ENCODE measurements at regions not wholly inside any gene's neighbourhood (a gene's known extent, or its start where the extent isn't known, plus 50 kb on each side); places are given as distances from the start of the nearest gene placed in this dataset.

DNA sequence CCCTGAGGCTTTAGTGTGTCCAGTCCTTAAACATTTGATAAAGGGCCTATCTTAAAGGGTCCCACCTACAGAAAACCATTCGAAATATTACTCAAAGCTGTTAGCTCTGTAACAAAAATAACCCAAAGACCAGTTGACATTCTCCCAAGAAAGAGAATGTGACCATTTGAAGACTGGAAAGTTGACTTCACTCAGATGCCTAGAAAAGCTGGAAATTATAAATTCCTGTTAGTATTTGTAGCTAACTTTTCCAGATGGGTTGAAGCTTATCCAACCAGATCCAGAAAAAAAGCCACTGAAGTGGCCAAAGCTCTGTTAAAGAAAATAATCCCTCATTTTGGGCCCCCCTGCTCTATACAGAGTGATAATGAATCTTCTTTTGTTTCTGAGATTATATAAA lies 408.4 kb downstream of the PLOD2 start:
- DNase-seq: no peak

DNA sequence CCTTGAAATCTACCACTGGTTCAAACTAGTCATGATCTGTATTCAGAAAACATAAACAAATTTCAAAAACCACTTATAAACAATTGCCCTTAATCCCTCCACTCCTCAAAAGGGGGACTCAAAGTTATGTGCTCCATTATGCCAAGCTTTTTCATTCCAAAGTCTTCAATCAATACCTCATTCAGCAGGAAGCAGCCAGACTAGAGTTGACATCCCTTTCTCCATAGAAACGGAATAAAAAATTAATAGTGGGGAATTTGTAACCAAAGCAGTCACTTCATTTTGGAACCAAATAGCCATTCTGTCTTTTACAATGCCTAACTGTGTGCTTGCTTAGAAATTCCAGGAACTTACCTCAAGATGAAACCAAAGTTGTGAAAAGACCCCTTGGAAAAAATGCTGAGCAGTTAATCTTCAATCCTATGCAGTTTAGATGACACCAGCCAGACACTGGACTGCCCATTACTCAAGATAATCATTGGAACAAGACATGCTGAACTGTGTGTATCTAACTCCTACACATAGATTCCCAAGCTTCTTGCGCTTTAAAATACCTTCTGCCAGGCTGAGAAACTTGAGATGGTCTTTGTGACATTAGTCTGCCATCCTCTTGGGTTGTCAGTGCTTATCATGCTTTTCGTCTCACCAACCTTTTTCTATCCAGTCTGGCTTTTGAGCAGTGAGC lies 406.2 kb downstream of the PLOD2 start:
- DNase-seq: no peak

- no peak for DNase-seq
Observed at GRCh38 chr3:145760036-145760435, 400.9 kb downstream of the PLOD2 start.

GRCh38 chr3:145767909-145768308 lies 393.1 kb downstream of the PLOD2 start:
- DNase-seq: peak in 1 of 4 experiments; percentile 1

DNA sequence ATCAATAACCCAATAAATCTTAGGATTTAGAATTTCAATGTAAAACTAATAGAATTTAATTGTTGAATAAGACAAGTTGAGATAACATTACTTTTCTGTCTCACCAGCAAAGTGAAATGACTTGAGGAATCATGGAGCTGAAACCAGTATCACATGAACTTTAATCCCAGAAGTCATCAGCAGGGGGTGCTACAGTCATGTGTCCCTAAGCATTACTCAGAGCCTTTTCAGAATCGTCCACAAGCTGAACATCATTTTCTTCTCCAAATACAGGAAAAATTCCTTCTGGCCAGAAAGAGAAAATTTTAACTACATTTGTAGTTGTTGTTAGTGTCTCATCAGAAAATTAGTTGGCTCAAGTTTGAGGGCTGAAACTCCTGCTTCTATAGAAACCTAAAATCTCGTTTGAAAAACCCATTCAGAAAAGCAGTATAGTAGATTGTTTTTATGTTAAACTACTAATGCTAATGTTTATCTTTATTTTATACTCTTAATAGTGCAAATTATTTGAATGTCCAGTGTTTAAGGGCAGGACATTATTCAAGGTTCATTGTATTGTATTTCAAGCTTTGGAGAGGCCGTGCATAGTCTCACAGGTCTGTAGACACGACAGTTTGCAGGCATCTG lies 384.1 kb downstream of the PLOD2 start:
- DNase-seq: peak; percentile 30 to 53 (median 40)

GRCh38 chr3:145780301-145780700 lies 380.7 kb downstream of the PLOD2 start:
- no peak for DNase-seq

- DNase-seq: no peak
Observed at GRCh38 chr3:145785668-145786067, 375.3 kb downstream of the PLOD2 start.

GRCh38 chr3:145798007-145798406 lies 363.0 kb downstream of the PLOD2 start:
- DNase-seq: no peak

- DNase-seq: no peak
Observed at GRCh38 chr3:145798696-145799537, 362.1 kb downstream of the PLOD2 start.

DNA sequence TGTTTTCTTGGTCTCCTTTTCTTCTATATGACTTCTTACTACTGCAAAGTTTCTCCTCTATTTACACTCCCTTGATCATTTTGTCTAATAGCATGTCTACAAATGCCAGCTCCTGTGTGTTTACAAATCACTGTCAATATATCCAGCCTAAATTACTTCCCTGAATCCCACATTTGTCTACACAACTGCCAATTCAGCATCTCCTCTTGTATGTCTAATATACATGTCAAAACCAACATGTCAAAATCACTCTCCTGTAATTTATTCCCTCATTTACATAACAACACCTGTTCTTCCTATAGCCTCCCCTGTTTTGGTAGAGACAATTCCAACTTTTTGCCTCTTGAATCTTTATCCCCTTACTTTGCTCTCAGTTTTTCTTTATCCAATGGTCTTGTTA lies 359.3 kb downstream of the PLOD2 start:
- no peak for DNase-seq

GRCh38 chr3:145807990-145808389 lies 353.0 kb downstream of the PLOD2 start:
- no peak for DNase-seq

DNA sequence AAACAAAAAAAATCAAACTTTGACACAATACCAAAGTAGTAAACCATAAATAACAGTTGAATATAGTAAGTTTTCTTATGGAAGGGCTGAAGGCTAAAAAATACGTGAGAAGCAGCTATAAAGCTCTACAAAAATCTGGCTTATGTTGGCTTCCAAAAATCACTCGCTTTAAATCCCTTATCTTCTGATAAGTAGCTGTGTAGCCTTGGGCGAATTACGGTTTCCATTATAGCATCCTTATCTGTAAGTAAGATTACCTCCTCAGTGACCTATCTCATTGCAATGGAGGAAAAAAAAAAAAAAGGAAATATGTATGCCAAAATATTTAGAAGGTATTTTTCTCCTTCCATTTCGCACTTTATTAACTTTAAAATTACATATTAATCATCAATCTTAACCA lies 348.6 kb downstream of the PLOD2 start:
- DNase-seq: no peak

- no peak for DNase-seq
Observed at GRCh38 chr3:145815707-145816413, 345.1 kb downstream of the PLOD2 start.

GRCh38 chr3:145817870-145818483 lies 343.0 kb downstream of the PLOD2 start:
- DNase-seq: no peak

DNA sequence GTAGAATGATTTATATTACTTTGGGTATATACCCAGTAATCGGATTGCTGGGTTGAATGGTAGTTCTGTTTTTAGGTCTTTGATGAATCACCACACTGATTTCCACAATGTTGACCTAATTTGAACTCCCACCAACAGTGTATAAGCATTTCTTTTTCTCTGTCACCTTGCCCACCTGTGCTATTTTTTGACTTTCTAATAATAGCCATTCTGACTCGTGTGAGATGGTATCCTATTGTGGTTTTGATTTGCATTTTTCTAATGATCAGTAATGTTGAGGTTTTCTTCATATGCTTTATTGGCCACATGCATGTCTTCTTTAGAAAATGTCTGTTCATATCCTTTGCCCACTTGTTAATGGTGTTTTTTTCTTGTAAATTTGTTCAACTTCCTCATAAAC lies 340.8 kb downstream of the PLOD2 start:
- DNase-seq: no peak

DNA sequence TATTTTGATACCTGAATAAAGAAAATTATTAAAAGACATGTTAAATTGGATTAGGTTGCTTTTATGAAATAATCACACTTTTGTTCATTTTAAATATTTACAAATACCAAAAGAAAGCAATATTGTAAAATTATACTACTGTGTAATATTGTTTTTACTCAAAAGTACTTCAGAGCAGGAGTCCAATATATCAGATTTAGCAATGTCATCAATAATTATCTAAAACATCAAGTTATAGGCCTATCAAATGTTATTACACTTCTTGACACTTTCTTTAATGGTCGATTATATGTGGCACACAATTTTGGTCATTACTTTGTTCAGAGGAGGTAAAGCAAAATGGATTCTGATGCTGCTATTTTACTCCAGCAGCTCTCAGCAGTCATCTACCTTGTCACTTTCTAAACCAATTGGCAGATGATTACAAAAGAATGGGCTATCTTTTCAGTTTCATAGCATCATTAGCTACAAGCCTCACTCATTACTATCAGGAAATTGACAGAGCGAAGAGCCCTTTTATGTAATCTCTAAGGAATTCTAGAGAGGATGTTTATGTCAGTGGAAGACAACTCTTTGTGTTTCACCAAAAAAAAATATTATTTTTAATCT lies 318.6 kb downstream of the PLOD2 start:
- no peak for DNase-seq

DNA sequence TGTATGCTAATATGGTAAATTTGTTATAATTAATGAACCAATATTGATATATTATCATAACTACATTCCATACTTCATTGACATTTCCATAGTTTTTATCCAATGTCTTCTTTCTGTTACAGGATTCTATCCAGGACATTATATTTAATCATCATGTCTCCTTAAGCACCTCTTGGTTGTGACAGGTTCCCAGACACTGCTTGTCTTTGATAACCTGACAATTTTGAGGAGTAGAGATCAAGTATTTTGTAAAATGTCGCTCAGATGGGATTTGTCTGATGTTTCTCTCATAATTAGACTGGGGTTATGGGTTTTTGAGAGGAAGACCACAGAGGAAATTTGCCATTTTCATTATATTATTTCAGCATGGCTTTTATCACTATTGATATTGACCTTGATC lies 317.4 kb downstream of the PLOD2 start:
- DNase-seq: no peak

DNA sequence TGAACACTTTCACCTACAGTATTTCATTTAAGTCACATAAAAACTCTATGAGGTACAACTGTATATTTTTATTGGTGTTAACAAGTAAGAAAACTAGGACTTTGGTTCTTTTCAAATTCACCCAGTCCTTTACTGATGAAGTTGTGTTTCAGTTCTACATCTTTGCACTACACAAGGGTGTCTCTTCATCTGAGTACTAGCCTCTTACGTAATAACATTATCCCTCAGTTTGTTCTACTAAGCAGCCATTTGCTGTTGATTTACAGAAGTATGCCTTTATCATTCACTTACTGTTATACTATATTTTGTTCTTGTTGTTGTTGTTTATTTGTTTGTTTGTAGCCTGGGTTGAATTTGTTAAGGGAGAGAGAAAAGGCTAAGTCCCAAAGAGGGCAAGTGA lies 311.9 kb downstream of the PLOD2 start:
- DNase-seq: no peak

DNA sequence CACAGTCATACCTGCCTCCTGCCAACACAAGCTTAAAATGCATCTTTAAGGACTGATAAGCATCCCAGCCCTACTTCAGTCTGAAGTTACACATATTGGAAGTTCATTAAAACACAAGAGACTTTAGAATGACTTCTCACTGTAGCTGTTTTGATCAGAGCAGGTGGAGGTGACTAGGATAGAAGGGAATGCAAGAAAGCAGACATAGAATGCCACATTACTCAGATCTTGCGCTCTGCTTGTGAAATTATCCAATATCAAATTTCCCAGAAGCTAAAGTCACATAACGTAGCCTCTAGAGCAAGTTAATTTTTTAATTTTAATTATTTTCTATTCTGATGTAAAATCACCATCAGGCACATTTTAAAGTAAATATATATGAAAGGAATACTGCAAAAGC lies 306.5 kb downstream of the PLOD2 start:
- DNase-seq: no peak

GRCh38 chr3:145857956-145858355 lies 303.0 kb downstream of the PLOD2 start:
- no peak for DNase-seq

DNA sequence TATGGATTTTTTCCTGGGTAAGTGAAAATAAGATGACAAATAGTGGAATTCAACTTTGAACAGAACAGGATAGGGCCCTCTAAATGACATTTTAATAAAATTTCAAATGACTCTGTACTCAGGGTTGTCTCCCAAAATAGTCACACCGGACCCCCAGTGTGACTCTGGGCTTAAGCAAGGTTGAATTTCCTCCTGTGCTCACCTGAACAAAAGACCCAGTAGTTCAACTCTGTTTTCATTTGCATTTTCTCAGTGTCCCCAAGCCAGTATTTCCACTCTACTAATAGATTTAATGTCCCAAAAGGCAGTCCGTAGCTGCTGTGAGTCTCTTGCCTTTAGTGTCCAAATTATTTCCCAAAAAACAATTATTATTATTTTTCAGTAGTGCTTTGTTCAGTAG lies 296.6 kb downstream of the PLOD2 start:
- no peak for DNase-seq

- no peak for DNase-seq
Observed at GRCh38 chr3:145865399-145866018, 295.5 kb downstream of the PLOD2 start.

Measured in suppressor macrophage (primary cell).